ENCODE measurements at regions not wholly inside any gene's neighbourhood (a gene's known extent, or its start where the extent isn't known, plus 50 kb on each side); places are given as distances from the start of the nearest gene placed in this dataset.

GRCh38 chr5:27908341-27908740, 870.0 kb upstream of the CDH9 start:
- no peak for TF ChIP-seq CTCF (IDR thresholded peaks at IDR 0.05; ENCODE audit: insufficient read depth, low read length)
- no peak overlapping the region for H3K4me3 ChIP-seq (ENCODE audit: low read depth, low read length)
- DNase-seq (ENCODE audit: low read depth) = no peak

- no peak overlapping the region for H3K4me3 ChIP-seq (ENCODE audit: low read depth, low read length)
- no peak for TF ChIP-seq CTCF (IDR thresholded peaks at IDR 0.05; ENCODE audit: insufficient read depth, low read length)
- DNase-seq (ENCODE audit: low read depth) = no peak
Observed at GRCh38 chr5:27906931-27907601, 868.7 kb upstream of the CDH9 start.

- H3K4me3 ChIP-seq (ENCODE audit: low read depth, low read length) = no peak overlapping the region
- TF ChIP-seq CTCF (IDR thresholded peaks at IDR 0.05; ENCODE audit: insufficient read depth, low read length) = no peak
- no peak for DNase-seq (ENCODE audit: low read depth)
Observed at GRCh38 chr5:27906481-27906880, 868.1 kb upstream of the CDH9 start.

GRCh38 chr5:27900761-27901160, 862.4 kb upstream of the CDH9 start:
- no peak for DNase-seq (ENCODE audit: low read depth)
- H3K4me3 ChIP-seq (ENCODE audit: low read depth, low read length) = no peak overlapping the region
- TF ChIP-seq CTCF (IDR thresholded peaks at IDR 0.05; ENCODE audit: insufficient read depth, low read length) = no peak

GRCh38 chr5:27876071-27876470, 837.7 kb upstream of the CDH9 start:
- no peak for DNase-seq (ENCODE audit: low read depth)
- TF ChIP-seq CTCF (IDR thresholded peaks at IDR 0.05; ENCODE audit: insufficient read depth, low read length) = no peak
- H3K4me3 ChIP-seq (ENCODE audit: low read depth, low read length) = no peak overlapping the region

- no peak for TF ChIP-seq CTCF (IDR thresholded peaks at IDR 0.05; ENCODE audit: insufficient read depth, low read length)
- DNase-seq (ENCODE audit: low read depth) = no peak
- no peak overlapping the region for H3K4me3 ChIP-seq (ENCODE audit: low read depth, low read length)
Observed at GRCh38 chr5:27875148-27875547, 836.8 kb upstream of the CDH9 start.

- no peak for DNase-seq (ENCODE audit: low read depth)
- no peak overlapping the region for H3K4me3 ChIP-seq (ENCODE audit: low read depth, low read length)
- TF ChIP-seq CTCF (IDR thresholded peaks at IDR 0.05; ENCODE audit: insufficient read depth, low read length) = no peak
Observed at GRCh38 chr5:27868292-27868691, 829.9 kb upstream of the CDH9 start.
